Aorta (tissue), 5 donors: ENCODE measurements at regions not wholly inside any gene's neighbourhood (a gene's known extent, or its start where the extent isn't known, plus 50 kb on each side); places are given as distances from the start of the nearest gene placed in this dataset.
A peak's percentile ranks its signal among the peaks of the same experiment; 100 is the strongest.

ENCODE experiments used
- ATAC-seq: fragments of 200-7000 bp; cut with Tn5 transposase; one replicate; pipeline ENCODE4 v1.9.1; 2022; ENCODE audit warnings: moderate library complexity; ENCODE audit not compliant: low FRiP score
- DNase-seq, 2 donors: peaks; one replicate each; pipeline ENCODE4 v3.0.0-alpha.2; 2020
- H3K27ac ChIP-seq, 2 donors: one replicate each; pipeline ENCODE4 v1.5.1; 2013; ENCODE audit warnings: low read length in 2 of 2, mild to moderate bottlenecking in 2 of 2, moderate library complexity in 2 of 2, control low read depth in 1 of 2, inconsistent platforms in 1 of 2, low read depth in 1 of 2
- H3K27me3 ChIP-seq, 2 donors: one replicate each; pipeline ENCODE4 v1.6.1; 2013; ENCODE audit warnings: control low read depth in 1 of 2, low read length in 1 of 2, mild to moderate bottlenecking in 1 of 2, moderate library complexity in 1 of 2; ENCODE audit not compliant: insufficient read depth in 2 of 2, control insufficient read depth in 1 of 2
- H3K36me3 ChIP-seq, 2 donors: one replicate each; pipeline ENCODE4 v1.6.1; 2013; ENCODE audit warnings: control low read depth in 1 of 2, low read length in 1 of 2, mild to moderate bottlenecking in 1 of 2; ENCODE audit not compliant: insufficient read depth in 2 of 2, control insufficient read depth in 1 of 2
- H3K4me1 ChIP-seq, 2 donors: one replicate each; pipeline ENCODE4 v1.6.1; 2013; ENCODE audit warnings: low read length in 2 of 2, control low read depth in 1 of 2, mild to moderate bottlenecking in 1 of 2, moderate library complexity in 1 of 2; ENCODE audit not compliant: insufficient read depth in 2 of 2, control insufficient read depth in 1 of 2
- H3K4me3 ChIP-seq, 2 donors: one replicate each; pipeline ENCODE4 v1.5.1; 2013; ENCODE audit warnings: low read length in 2 of 2, control low read depth in 1 of 2, mild to moderate bottlenecking in 1 of 2
- H3K9me3 ChIP-seq: one replicate; pipeline ENCODE4 v1.6.1; 2013; ENCODE audit warnings: mild to moderate bottlenecking, low read length; ENCODE audit not compliant: control insufficient read depth
- WGBS, 2 donors: extraction: QIAGEN DNeasy Blood & Tissue Kit; methylation state at CpG; one replicate each; pipeline ENCODE4 v1.1.7; 2013; 5-methylcytosine and 5-hydroxymethylcytosine counted together
- intact Hi-C, 2 donors: fragments of 100-400 bp; cut with DNase I; formaldehyde crosslinking; loops; one replicate each; pipeline versions ENCODE4 v1.14.2 to v1.15.0; 2022
- donor health status: healthy with polysubstance abuse.
- donor health status: Bipolar disorder and iron deficiency.
- donor health status: DM: no; HTN: no; CAD: no.
- donor health status: DM: no; HTN: no; CAD: no.
- donor health status: DM: yes; HTN: yes; CAD: no.

GRCh38 chr16:60902114-60902513 is 1134.1 kb downstream of the CDH8 start:
- ATAC-seq (no peak), DNase-seq (no peak)
- no peaks in the 10 kb centered on the region for H3K4me1 ChIP-seq
- intact Hi-C loops, result no loop called here
- no peaks in the 10 kb centered on the region for H3K9me3 ChIP-seq
- no peaks in the 10 kb centered on the region for H3K36me3 ChIP-seq
- 88 to 89% methylated on average over 4 of the region's 4 CpGs for whole genome bisulfite sequencing, 2 donors
- no peak overlapping the region for H3K4me3 ChIP-seq
- H3K27ac ChIP-seq, result no peak overlapping the region
- H3K27me3 ChIP-seq, result no peaks in the 10 kb centered on the region

- peaks cover 0 to 1% of the 10 kb centered on the region in 2 donors for H3K4me1 ChIP-seq
Observed at GRCh38 chr16:60882816-60883215, 1153.4 kb downstream of the CDH8 start.

DNA sequence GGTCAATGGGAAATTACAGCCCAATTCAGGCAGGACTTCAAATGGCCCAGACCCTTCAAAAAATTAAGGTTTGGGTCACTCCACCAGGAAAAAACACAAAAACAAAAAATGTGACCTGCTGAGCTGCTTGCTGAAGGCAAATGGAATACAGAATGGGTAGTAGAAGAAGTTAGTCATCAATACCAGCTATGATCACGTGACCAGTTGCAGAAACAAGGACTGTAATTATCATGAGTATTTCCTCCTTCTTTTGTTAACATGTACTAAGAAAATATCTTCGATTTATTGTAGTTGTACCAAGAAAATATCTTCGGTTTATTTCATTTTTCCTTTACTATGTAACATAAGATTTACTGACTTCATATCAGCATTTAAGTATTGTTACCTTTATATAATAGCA is 1183.6 kb downstream of the CDH8 start:
- Histone ChIP-seq H3K9me3 (peaks cover 5% of the 10 kb centered on the region), H3K27ac (no peak overlapping the region), H3K27me3 (no peaks in the 10 kb centered on the region), H3K4me3 (no peak overlapping the region), H3K4me1 (no peaks in the 10 kb centered on the region), H3K36me3 (no peaks in the 10 kb centered on the region)
- DNase-seq (no peak), ATAC-seq (no peak)
- 81 to 83% methylated on average over 3 of the region's 3 CpGs for WGBS, 2 donors
- intact Hi-C loops, result no loop called here

More at GRCh38 chr16:60882816-60883215, 1153.4 kb downstream of the CDH8 start:
- Histone ChIP-seq H3K27ac (no peak overlapping the region), H3K36me3 (no peaks in the 10 kb centered on the region), H3K9me3 (no peaks in the 10 kb centered on the region), H3K4me3 (no peak overlapping the region), H3K27me3 (no peaks in the 10 kb centered on the region)
- intact Hi-C loops, result no loop called here
- 50 to 62% methylated on average over 2 of the region's 2 CpGs for WGBS, 2 donors
- ATAC-seq, result no peak
- DNase-seq, result no peak

DNA sequence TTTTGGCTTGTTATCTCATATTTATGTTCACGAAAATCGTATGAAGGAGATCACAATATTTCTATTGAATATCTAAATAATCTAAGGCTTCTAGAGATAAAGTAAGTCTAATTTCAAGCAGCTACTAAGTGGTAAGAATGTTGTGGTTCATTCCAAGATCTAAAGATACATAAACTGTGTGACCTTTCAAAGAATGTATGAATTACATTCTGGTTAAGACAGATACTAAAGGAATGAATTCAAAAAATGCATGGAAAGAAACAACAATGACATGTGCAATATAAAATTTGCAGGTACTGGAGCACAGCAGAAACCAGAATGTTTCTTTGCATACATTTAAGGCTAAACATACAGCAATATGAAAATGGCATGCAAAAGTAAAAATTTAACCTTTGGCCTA is 1214.6 kb downstream of the CDH8 start:
- H3K27ac ChIP-seq, result no peak overlapping the region

GRCh38 chr16:60820361-60820760 is 1215.9 kb downstream of the CDH8 start:
- 68 to 79% methylated on average over 2 of the region's 2 CpGs for WGBS, 2 donors
- no peak for ATAC-seq
- intact Hi-C loops, result no loop called here

More for the DNA sequence above, 1214.6 kb downstream of the CDH8 start:
- ATAC-seq, result no peak
- intact Hi-C loops, result no loop called here
- Histone ChIP-seq H3K27me3 (no peaks in the 10 kb centered on the region), H3K4me3 (no peak overlapping the region), H3K4me1 (no peaks in the 10 kb centered on the region), H3K36me3 (no peaks in the 10 kb centered on the region), H3K9me3 (no peaks in the 10 kb centered on the region)
- WGBS, 2 donors, result 69 to 72% methylated on average over 2 of the region's 2 CpGs
- DNase-seq, result no peak

DNA sequence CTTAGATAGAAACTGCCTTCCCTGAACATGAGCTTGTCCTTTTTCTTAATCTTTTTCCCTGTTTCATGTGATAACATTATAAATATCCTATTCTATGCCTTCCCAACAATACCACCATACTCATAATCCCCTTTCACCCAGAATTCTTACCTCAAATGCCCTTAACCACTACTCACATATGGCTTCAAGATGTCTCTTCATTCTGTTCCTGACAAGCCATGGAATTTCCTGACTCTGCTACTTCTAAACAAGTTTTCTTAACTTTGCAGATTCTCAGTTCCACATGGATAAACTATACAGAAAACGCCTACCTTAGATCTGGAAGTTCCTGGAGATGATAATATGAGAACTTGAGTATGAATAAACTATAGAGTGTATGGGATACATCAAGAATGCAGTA is 1217.8 kb downstream of the CDH8 start:
- 48 to 65% methylated on average over 1 of the region's 1 CpG for WGBS, 2 donors

More at GRCh38 chr16:60820361-60820760, 1215.9 kb downstream of the CDH8 start:
- Histone ChIP-seq H3K27me3 (no peaks in the 10 kb centered on the region), H3K4me3 (no peak overlapping the region), H3K4me1 (peaks cover 0 to 7% of the 10 kb centered on the region in 2 donors), H3K27ac (no peak overlapping the region), H3K9me3 (no peaks in the 10 kb centered on the region), H3K36me3 (no peaks in the 10 kb centered on the region)
- DNase-seq, result no peak

GRCh38 chr16:60816461-60816860 is 1219.8 kb downstream of the CDH8 start:
- no peak for DNase-seq
- intact Hi-C loops, result no loop called here
- no peak for ATAC-seq
- Histone ChIP-seq H3K4me3 (no peak overlapping the region), H3K27ac (no peak overlapping the region), H3K36me3 (no peaks in the 10 kb centered on the region), H3K9me3 (no peaks in the 10 kb centered on the region), H3K4me1 (peaks cover 0 to 8% of the 10 kb centered on the region in 2 donors), H3K27me3 (no peaks in the 10 kb centered on the region)
- WGBS, 2 donors, result 87 to 89% methylated on average over 1 of the region's 1 CpG

More for the DNA sequence above, 1217.8 kb downstream of the CDH8 start:
- no peak for ATAC-seq
- no peaks in the 10 kb centered on the region for H3K27me3 ChIP-seq
- H3K27ac ChIP-seq, result no peak overlapping the region
- no peaks in the 10 kb centered on the region for H3K36me3 ChIP-seq
- no peak for DNase-seq
- H3K4me3 ChIP-seq, result no peak overlapping the region
- H3K9me3 ChIP-seq, result no peaks in the 10 kb centered on the region
- intact Hi-C loops, result no loop called here
- peaks cover 0 to 8% of the 10 kb centered on the region in 2 donors for H3K4me1 ChIP-seq

- intact Hi-C loops, result no loop called here
- H3K4me1 ChIP-seq, result peaks cover 0 to 8% of the 10 kb centered on the region in 2 donors
- H3K27ac ChIP-seq, result peak overlapping the region; percentile 9 to 51
- no peaks in the 10 kb centered on the region for H3K36me3 ChIP-seq
- ATAC-seq (no peak), DNase-seq (no peak)
- 20 to 27% methylated on average over 3 of the region's 3 CpGs for WGBS, 2 donors
- no peak overlapping the region for H3K4me3 ChIP-seq
- no peaks in the 10 kb centered on the region for H3K9me3 ChIP-seq
- H3K27me3 ChIP-seq, result no peaks in the 10 kb centered on the region
Observed at GRCh38 chr16:60815865-60816264, 1220.4 kb downstream of the CDH8 start.

- WGBS, 2 donors, result 4 to 7% methylated on average over 3 of the region's 3 CpGs
- ATAC-seq, result no peak
- Histone ChIP-seq H3K27me3 (no peaks in the 10 kb centered on the region), H3K36me3 (no peaks in the 10 kb centered on the region), H3K9me3 (no peaks in the 10 kb centered on the region), H3K27ac (no peak overlapping the region), H3K4me1 (peaks cover 0 to 8% of the 10 kb centered on the region in 2 donors), H3K4me3 (no peak overlapping the region)
- intact Hi-C loops, result no loop called here
- no peak for DNase-seq
Observed at GRCh38 chr16:60815033-60815432, 1221.2 kb downstream of the CDH8 start.
